Stimulated activated CD8-positive, alpha-beta memory T cell treated with anti-CD3 and anti-CD28 coated beads, Interleukin-4, amount 100 ng/mL, for 1 hour (primary cell): ENCODE measurements at regions not wholly inside any gene's neighbourhood (a gene's known extent, or its start where the extent isn't known, plus 50 kb on each side); places are given as distances from the start of the nearest gene placed in this dataset.

Source experiments
- DNase-seq, 2 donors: peaks; one replicate each; pipeline ENCODE4 v3.0.0-alpha.2; 2020; ENCODE audit warnings: low read depth in 2 of 2, low spot score in 1 of 2

- no peak for DNase-seq
Observed at GRCh38 chr2:88283886-88284592, 113.9 kb downstream of the THNSL2 start.

- DNase-seq: no peak
Observed at GRCh38 chr2:88281302-88282217, 111.4 kb downstream of the THNSL2 start.

GRCh38 chr2:88269836-88270235 lies 99.7 kb downstream of the THNSL2 start:
- DNase-seq: no peak

- DNase-seq: no peak
Observed at GRCh38 chr2:88265352-88266303, 95.5 kb downstream of the THNSL2 start.

- no peak for DNase-seq
Observed at GRCh38 chr2:88263861-88264260, 93.7 kb downstream of the THNSL2 start.

GRCh38 chr2:88261725-88262124 lies 91.6 kb downstream of the THNSL2 start:
- DNase-seq: no peak

- DNase-seq: no peak
Observed at GRCh38 chr2:88258208-88258607, 88.1 kb downstream of the THNSL2 start.

GRCh38 chr2:88254437-88255091 lies 84.4 kb downstream of the THNSL2 start:
- no peak for DNase-seq

GRCh38 chr2:88253997-88254396 lies 83.9 kb downstream of the THNSL2 start:
- DNase-seq: no peak

GRCh38 chr2:88253375-88253774 lies 83.2 kb downstream of the THNSL2 start:
- no peak for DNase-seq

GRCh38 chr2:88252646-88253045 lies 82.5 kb downstream of the THNSL2 start:
- DNase-seq: no peak

- DNase-seq: no peak
Observed at GRCh38 chr2:88252111-88252510, 82.0 kb downstream of the THNSL2 start.

GRCh38 chr2:88250404-88250803 lies 80.3 kb downstream of the THNSL2 start:
- DNase-seq: no peak

- no peak for DNase-seq
Observed at GRCh38 chr2:88248280-88248828, 78.2 kb downstream of the THNSL2 start.

GRCh38 chr2:88247531-88247930 lies 77.4 kb downstream of the THNSL2 start:
- no peak for DNase-seq

- no peak for DNase-seq
Observed at GRCh38 chr2:88245109-88245508, 75.0 kb downstream of the THNSL2 start.

GRCh38 chr2:88239781-88240180 lies 69.6 kb downstream of the THNSL2 start:
- peak in 1 of 2 donors; percentile 9 for DNase-seq

- DNase-seq: no peak
Observed at GRCh38 chr2:88236666-88237065, 66.5 kb downstream of the THNSL2 start.
